UCSD-AML1 (cell line): ENCODE measurements at regions not wholly inside any gene's neighbourhood (a gene's known extent, or its start where the extent isn't known, plus 50 kb on each side); places are given as distances from the start of the nearest gene placed in this dataset.
"Not testable (repeated sequence)": the region's sequence is repeated elsewhere in the genome, so short reads cannot be mapped to it uniquely, and the experiment has no call there.

Experiments
- DNase-seq: peaks from one replicate; lab custom pipeline; 2025; ENCODE audit not compliant: unreplicated experiment; lab: John Stamatoyannopoulos, UW

DNA sequence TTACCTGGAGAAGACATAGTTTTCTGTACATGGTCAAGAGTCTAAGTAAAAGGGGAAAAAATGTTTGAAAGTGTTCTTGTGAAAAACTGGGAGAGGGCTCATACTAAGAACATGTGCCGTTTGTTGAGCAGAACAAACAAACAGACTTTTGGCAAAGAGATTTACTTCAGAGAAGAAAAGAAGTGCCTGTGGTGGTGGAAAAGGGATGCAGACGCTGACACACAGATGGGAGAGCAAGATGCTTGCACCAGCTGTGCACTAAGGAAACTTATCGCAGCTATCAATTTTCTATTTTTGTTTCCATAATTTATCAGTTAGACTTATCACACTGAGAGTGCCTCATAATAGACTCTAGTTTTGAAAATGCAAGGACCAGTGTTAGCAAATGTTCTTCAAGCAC is 259.6 kb upstream of the PDZRN3 start:
- DNase-seq: no peak

- DNase-seq: no peak
Observed at GRCh38 chr3:73883497-73883896, 258.8 kb upstream of the PDZRN3 start.

GRCh38 chr3:73874606-73875369 is 250.0 kb upstream of the PDZRN3 start:
- DNase-seq: no peak

DNA sequence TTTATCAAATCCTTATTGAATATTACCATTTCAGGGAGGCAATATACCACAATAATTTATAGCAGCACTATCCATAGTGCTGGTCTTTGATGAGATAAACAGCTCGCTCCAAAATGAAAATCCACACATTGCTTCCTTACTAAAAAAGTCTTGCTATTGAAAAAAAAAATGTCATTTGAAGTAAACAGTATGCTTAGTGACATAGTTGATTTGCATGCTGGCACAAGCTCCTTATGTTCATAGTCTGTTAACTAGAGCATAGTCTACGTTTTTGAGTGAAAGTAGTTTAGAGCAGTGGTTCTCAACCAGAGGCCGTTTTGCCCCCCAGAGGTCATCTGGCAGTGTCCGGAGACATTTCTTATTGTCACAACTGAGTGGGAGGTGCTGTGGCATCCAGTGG is 249.4 kb upstream of the PDZRN3 start:
- DNase-seq: no peak

DNA sequence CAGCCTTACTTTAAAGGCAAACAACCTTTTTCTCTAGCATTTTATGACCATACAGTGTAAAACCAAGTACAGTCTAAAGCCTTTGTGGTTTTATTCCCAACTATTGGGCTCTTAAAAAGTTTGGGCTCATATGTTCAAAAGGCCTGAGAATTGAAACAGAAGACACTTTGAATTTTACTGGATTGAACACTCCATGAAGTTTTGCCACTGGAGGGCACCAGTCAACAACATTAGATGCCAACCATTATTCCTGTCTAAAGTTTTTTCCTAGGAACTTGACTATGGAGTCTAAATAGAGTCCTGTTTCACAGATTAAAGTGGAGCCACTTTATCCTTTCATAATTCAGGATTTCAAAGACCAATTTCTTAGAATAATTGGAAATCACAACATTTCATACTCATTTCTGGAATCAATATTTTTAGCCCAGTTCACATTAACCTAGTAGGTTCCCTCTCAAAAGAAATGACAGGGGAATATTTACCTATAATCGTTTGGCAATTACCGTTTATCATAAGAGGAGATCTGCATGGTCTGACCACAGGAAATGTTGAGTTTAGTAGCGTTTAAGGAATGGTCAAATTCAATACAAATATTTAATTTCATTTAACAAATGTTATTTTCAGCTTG is 244.1 kb upstream of the PDZRN3 start:
- DNase-seq: no peak

GRCh38 chr3:73867524-73867923 is 242.8 kb upstream of the PDZRN3 start:
- no peak for DNase-seq

DNA sequence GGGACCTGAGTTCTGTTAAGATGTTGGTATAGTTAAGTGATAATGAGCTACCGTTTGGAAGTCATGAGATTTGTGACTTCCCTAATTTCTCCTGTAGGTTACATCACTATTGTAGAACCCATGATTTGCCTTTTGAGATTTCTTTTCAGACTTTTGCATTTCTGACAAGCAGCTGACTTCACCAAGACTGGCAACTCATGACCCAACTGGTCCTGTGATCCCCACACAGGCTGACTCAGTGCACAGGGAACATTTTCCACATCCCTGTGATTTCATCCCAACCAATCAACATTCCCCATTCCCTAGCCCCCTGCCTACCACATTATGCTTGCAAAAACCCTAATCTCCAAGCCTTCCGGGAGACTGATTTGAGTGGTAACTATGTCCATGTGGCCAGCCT is 242.1 kb upstream of the PDZRN3 start:
- no peak for DNase-seq

- no peak for DNase-seq
Observed at GRCh38 chr3:73863546-73864079, 238.9 kb upstream of the PDZRN3 start.

GRCh38 chr3:73855813-73856212 is 231.1 kb upstream of the PDZRN3 start:
- no peak for DNase-seq

GRCh38 chr3:73848173-73848906 is 223.6 kb upstream of the PDZRN3 start:
- no peak for DNase-seq

DNA sequence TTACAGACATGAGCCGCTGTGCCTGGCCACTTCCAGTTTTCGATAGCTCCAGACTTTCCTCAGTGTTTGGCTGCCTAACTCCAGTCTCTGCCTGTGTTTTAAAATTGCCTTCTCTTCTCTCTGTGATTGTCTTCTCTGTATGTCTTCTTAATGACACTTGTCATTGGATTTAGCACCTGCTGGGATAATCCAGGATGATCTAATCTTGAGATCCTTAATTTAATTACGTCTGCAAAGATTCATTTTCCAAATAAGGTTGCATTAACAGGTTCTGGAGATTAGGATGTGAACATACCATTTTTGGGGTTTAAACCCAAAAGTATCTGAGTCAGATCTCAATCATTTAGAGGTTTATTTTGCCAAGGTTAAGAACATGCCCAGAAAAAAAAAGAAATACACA is 222.2 kb upstream of the PDZRN3 start:
- no peak for DNase-seq

- no peak for DNase-seq
Observed at GRCh38 chr3:73839032-73839431, 214.3 kb upstream of the PDZRN3 start.

DNA sequence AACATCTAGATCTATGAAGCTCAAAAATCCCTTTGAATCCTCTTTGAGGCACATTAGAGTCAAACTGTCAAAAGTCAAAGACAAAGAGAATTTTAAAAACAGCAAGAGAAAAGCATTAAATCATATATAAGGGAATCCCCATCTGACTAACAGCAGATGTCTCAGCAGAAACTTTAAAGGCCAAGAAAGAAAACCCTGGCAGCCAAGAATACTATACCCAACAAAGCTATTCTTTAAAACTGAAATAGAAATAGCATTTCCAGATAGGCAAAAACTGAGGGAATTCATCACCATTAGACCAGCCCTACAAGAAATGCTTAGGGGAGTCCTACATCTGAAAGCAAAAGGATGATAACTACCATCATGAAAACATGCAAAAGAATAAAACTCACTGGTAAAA is 211.2 kb upstream of the PDZRN3 start:
- DNase-seq: no peak

DNA sequence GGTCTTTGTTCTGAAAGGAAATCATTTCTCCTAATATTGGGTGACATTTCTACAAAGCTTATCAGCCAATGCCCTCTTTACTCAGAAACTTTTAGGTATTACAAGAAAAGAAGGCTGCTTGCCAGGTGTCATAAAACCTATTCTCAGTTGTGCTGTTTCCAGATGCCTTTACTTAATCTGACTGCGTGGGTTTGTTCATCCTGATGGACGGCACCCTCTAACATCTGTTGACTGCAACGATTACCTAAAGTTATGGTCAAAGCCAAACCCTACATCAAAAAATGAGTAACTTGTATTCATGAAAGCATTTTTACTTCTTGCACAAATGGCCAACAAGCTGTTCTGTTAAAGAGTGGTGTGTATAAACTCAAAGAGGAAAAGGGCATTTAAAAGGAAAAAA is 207.7 kb upstream of the PDZRN3 start:
- no peak for DNase-seq

- no peak for DNase-seq
Observed at GRCh38 chr3:73828348-73828747, 203.6 kb upstream of the PDZRN3 start.

GRCh38 chr3:73827725-73828211 is 203.0 kb upstream of the PDZRN3 start:
- DNase-seq: no peak

DNA sequence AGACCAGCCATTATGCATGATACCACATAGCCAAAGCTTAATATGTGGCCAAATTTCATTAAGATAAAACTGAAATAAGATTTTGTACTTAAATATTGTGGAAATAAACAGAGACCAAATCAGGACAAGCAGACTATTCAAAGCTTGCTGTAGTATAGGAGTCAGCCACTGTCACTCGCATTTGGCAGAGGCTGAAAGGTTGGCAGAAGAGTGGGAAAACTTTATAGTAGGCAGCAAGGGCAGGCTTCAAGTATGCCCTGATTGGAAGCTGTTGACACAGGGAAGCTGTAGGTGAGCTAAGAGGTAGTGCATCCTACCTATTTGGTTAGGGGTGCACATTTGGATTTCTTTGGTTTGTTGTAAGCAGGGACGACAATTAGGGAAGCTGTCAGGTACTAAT is 202.5 kb upstream of the PDZRN3 start:
- no peak for DNase-seq

DNA sequence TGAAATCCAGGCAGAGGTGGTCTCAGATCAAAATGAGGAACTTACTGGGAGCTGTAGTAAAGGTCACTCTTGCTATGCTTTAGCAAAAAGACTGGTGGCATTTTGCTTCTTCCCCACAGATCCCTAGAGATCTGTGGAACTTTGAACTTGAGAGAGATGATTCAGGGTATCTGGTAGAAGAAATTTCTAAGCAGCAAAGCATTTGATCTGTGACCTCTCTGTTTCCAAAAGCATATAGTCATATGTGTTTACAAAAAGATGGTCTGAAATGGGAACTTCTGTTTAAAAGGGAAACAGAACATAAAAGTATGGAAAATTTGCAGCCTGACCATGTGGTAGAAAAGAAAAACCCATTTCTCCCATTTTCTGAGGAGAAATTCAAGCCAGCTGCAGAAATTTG is 196.2 kb upstream of the PDZRN3 start:
- not testable (repeated sequence) for DNase-seq

DNA sequence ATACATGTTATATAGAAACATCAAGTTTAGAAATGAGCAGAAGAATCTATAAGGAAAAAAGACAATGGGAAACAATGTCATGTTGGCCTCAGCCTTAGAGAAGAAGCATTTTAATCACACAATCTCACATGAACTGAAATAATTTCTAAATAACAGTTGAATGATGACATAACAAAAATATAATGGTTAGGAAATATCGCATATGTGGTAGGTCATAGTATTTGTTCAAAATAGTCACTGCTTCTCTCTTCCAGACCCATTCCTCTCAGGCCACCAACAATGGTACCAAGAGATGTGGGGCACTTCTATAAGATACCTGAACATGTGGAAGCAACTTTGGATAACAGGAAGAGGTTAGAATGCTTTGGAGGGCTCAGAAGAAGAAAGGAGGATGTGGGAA is 195.7 kb upstream of the PDZRN3 start:
- no peak for DNase-seq

DNA sequence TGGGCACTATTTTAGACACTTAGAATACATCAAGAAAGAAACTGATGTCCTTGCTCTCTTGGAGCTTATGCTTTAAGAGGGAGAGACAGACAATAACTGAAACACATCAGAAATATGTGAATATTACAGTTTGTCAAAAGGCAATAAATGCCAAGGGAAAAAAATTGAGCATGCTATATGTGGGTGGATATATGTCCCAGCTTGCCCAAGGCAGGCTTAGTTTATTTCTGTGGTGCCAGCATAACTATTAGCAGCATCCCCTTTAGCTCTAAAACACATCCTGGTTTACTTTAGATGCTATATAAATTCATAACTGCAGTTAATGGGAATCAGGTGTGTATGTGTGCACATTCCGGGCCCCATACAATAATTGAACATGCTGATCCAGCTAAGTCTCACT is 191.2 kb upstream of the PDZRN3 start:
- DNase-seq: no peak

DNA sequence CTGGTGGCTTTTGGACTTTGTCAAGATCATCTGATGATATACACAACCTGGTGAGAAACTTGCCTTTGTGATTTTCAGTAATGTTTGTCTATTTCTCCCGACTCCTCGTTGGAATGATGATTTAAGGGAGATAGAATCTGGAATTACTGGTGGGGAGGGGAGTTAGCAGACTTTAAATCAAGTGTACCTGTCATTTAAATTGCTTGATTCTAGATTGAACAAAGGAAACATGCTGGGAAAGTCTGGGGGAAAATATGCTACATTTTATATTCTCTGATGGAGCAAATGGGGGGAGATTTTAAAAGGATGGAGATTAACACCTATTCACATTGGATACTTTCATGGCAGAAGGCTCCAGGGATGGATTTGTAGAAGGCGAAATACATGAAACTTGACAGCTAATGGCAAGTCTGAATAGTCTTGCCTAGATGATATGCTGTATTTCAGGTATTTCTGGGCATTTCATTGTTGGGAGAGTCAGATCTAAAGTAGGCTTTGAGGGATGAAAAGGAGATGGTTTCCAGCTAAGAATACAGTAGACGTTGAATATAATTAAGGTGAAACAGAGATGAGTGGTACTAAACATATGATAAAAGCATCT is 189.1 kb upstream of the PDZRN3 start:
- no peak for DNase-seq
